ENCODE measurements at regions not wholly inside any gene's neighbourhood (a gene's known extent, or its start where the extent isn't known, plus 50 kb on each side); places are given as distances from the start of the nearest gene placed in this dataset.
"Not testable (repeated sequence)": the region's sequence is repeated elsewhere in the genome, so short reads cannot be mapped to it uniquely, and the experiment has no call there.

GRCh38 chr17:31675392-31675791 is 183.7 kb downstream of the COPRS start:
- peak; percentile 16 for DNase-seq

- DNase-seq, result no peak
Observed at GRCh38 chr17:31674717-31675349, 184.2 kb downstream of the COPRS start.

GRCh38 chr17:31674305-31674704 is 184.7 kb downstream of the COPRS start:
- DNase-seq, result no peak

- DNase-seq, result no peak
Observed at GRCh38 chr17:31673076-31673475, 186.0 kb downstream of the COPRS start.

GRCh38 chr17:31672161-31672819 is 186.8 kb downstream of the COPRS start:
- DNase-seq, result no peak

GRCh38 chr17:31663576-31663975 is 195.5 kb downstream of the COPRS start:
- no peak for DNase-seq

- peak; percentile 42 for DNase-seq
Observed at GRCh38 chr17:31660684-31661083, 198.4 kb downstream of the COPRS start.

GRCh38 chr17:31657876-31658275 is 201.2 kb downstream of the COPRS start:
- no peak for DNase-seq

- peak; percentile 57 for DNase-seq
Observed at GRCh38 chr17:31654936-31655335, 204.1 kb downstream of the COPRS start.

- no peak for DNase-seq
Observed at GRCh38 chr17:31653691-31654090, 205.4 kb downstream of the COPRS start.

- DNase-seq, result no peak
Observed at GRCh38 chr17:31650756-31651520, 208.1 kb downstream of the COPRS start.

GRCh38 chr17:31649302-31649701 is 209.7 kb downstream of the COPRS start:
- DNase-seq, result no peak

- DNase-seq, result no peak
Observed at GRCh38 chr17:31647661-31648060, 211.4 kb downstream of the COPRS start.

GRCh38 chr17:31646642-31647041 is 212.4 kb downstream of the COPRS start:
- DNase-seq, result no peak

GRCh38 chr17:31645351-31645750 is 213.7 kb downstream of the COPRS start:
- DNase-seq, result no peak

GRCh38 chr17:31631766-31632165 is 227.3 kb downstream of the COPRS start:
- no peak for DNase-seq

- DNase-seq, result not testable (repeated sequence)
Observed at GRCh38 chr17:31630866-31631265, 228.2 kb downstream of the COPRS start.

GRCh38 chr17:31629696-31630470 is 229.2 kb downstream of the COPRS start:
- no peak for DNase-seq

- DNase-seq, result no peak
Observed at GRCh38 chr17:31627960-31628359, 231.1 kb downstream of the COPRS start.

- DNase-seq, result no peak
Observed at GRCh38 chr17:31623990-31624389, 232.5 kb downstream of the RAB11FIP4 start.

- no peak for DNase-seq
Observed at GRCh38 chr17:31622500-31622899, 231.0 kb downstream of the RAB11FIP4 start.

GRCh38 chr17:31621566-31621965 is 230.1 kb downstream of the RAB11FIP4 start:
- no peak for DNase-seq

GRCh38 chr17:31611053-31611452 is 219.6 kb downstream of the RAB11FIP4 start:
- not testable (repeated sequence) for DNase-seq
